GM23338 (cell line): ENCODE measurements at regions not wholly inside any gene's neighbourhood (a gene's known extent, or its start where the extent isn't known, plus 50 kb on each side); places are given as distances from the start of the nearest gene placed in this dataset.

Experiments used
- CTCF ChIP-seq, 2 experiments: fragments of 200-600 bp in 1 of 2; sonication (generic) in 1 of 2; conservative IDR thresholded peaks; 2 replicates each; pipeline versions ENCODE4 v1.5.1 to v1.6.1; 2016 to 2017; ENCODE audit warnings: antibody characterized with exemption in 2 of 2, low read depth in 2 of 2, mild to moderate bottlenecking in 2 of 2, moderate library complexity in 1 of 2
- EZH2 ChIP-seq: fragments of 200-600 bp; sonication (generic); IDR thresholded peaks from one replicate; pipeline ENCODE4 v1.8.0; 2017; ENCODE audit warnings: antibody characterized with exemption, mild to moderate bottlenecking, low read depth; ENCODE audit not compliant: unreplicated experiment
- TF ChIP-seq, protein P1 (sequence below): IDR thresholded peaks from one replicate; pipeline ENCODE4 v1.6.1; 2018; ENCODE audit warnings: antibody characterized with exemption; ENCODE audit not compliant: unreplicated experiment

- TF ChIP-seq CTCF (conservative IDR thresholded peaks at IDR 0.05; ENCODE audit: low read depth in 2 of 2): no peak
- no peak for TF ChIP-seq EZH2
- TF ChIP-seq, protein P1, sequence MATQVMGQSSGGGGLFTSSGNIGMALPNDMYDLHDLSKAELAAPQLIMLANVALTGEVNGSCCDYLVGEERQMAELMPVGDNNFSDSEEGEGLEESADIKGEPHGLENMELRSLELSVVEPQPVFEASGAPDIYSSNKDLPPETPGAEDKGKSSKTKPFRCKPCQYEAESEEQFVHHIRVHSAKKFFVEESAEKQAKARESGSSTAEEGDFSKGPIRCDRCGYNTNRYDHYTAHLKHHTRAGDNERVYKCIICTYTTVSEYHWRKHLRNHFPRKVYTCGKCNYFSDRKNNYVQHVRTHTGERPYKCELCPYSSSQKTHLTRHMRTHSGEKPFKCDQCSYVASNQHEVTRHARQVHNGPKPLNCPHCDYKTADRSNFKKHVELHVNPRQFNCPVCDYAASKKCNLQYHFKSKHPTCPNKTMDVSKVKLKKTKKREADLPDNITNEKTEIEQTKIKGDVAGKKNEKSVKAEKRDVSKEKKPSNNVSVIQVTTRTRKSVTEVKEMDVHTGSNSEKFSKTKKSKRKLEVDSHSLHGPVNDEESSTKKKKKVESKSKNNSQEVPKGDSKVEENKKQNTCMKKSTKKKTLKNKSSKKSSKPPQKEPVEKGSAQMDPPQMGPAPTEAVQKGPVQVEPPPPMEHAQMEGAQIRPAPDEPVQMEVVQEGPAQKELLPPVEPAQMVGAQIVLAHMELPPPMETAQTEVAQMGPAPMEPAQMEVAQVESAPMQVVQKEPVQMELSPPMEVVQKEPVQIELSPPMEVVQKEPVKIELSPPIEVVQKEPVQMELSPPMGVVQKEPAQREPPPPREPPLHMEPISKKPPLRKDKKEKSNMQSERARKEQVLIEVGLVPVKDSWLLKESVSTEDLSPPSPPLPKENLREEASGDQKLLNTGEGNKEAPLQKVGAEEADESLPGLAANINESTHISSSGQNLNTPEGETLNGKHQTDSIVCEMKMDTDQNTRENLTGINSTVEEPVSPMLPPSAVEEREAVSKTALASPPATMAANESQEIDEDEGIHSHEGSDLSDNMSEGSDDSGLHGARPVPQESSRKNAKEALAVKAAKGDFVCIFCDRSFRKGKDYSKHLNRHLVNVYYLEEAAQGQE: no peak
Measured at GRCh38 chr4:180637616-180638015, 1605.6 kb upstream of the TENM3 start.
